GM20000 (cell line): ENCODE measurements at regions not wholly inside any gene's neighbourhood (a gene's known extent, or its start where the extent isn't known, plus 50 kb on each side); places are given as distances from the start of the nearest gene placed in this dataset.
"Not testable (repeated sequence)": the region's sequence is repeated elsewhere in the genome, so short reads cannot be mapped to it uniquely, and the experiment has no call there.

Experiments
- DNase-seq: peaks from one replicate; pipeline ENCODE4 v3.0.0; 2012; ENCODE audit warnings: low spot score
- CTCF ChIP-seq: IDR thresholded peaks from 2 replicates; pipeline ENCODE4 v1.5.1; 2012; ENCODE audit warnings: mild to moderate bottlenecking, control low read depth; ENCODE audit errors: extremely low read depth, missing control alignments

GRCh38 chr20:51943761-51944160 is 141.4 kb upstream of the SALL4 start:
- TF ChIP-seq CTCF = no peak
- DNase-seq = no peak

DNA sequence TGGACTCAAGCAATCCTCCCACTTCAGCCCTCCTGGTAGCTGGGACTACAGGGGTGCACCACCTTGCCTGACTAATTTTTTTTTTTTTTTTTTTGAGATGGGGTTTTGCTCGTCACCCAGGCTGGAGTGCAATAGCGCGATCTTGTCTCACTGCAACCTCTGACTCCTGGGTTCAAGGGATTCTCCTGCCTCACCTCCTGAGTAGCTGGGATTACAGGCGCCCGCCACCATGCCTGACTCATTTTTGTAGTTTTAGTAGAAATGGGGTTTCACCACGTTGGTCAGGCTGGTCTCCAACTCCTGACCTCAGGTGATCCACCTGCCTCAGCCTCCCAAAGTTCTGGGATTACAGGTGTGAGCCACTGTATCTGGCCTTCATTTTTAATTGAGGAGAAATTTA is 141.0 kb upstream of the SALL4 start:
- not testable (repeated sequence) for DNase-seq

- TF ChIP-seq CTCF = no peak
- DNase-seq = no peak
Observed at GRCh38 chr20:51941503-51941902, 139.2 kb upstream of the SALL4 start.

DNA sequence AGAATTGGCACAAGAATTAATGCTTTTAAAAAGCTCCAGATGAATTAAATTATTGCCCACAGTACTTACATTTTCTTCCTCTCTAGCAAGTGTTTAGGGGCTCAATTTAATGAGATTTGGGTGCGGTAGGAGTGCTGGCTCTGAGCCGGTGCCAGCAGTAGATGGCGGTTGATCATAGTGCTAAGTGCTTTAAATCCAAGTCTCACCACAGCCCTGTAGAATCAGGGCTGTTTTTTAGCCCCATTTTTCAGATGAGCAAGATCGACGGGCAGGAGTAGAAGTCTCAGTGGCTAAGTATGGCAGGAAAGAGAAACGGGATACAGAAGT is 136.9 kb upstream of the SALL4 start:
- no peak for TF ChIP-seq CTCF
- no peak for DNase-seq

- TF ChIP-seq CTCF = no peak
- DNase-seq = no peak
Observed at GRCh38 chr20:51938559-51939258, 136.4 kb upstream of the SALL4 start.

GRCh38 chr20:51937779-51938178 is 135.5 kb upstream of the SALL4 start:
- TF ChIP-seq CTCF = no peak
- DNase-seq = no peak

- TF ChIP-seq CTCF = no peak
Observed at GRCh38 chr20:51936377-51936776, 134.1 kb upstream of the SALL4 start.

DNA sequence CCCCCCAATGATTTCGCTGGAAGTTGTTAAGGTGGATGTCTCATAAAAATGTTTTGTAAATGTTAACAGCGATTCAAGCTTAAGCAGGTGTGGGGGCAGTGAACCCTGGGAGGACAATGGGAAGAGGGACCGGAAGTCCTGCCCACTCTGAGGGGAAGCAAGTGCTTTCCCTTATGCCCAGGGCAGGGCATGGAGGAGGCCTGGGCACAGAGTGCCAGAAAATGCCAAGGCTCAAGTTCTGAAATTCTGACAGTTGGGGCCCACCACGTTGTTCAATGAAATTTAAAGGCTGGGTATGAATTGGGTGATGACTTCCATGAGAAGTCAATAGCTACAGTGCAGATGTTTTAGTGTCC is 132.7 kb upstream of the SALL4 start:
- no peak for TF ChIP-seq CTCF

More at GRCh38 chr20:51936377-51936776, 134.1 kb upstream of the SALL4 start:
- no peak for DNase-seq

More for the DNA sequence above, 132.7 kb upstream of the SALL4 start:
- DNase-seq = no peak
